H9 (cell line): ENCODE measurements at regions not wholly inside any gene's neighbourhood (a gene's known extent, or its start where the extent isn't known, plus 50 kb on each side); places are given as distances from the start of the nearest gene placed in this dataset.

ENCODE experiments used
- DNase-seq: peaks from one replicate; pipeline ENCODE4 v3.0.0-alpha.2; 2017
- H2AFZ ChIP-seq: one replicate; pipeline ENCODE4 v1.6.1; 2013; ENCODE audit warnings: mild to moderate bottlenecking, low read length, control low read depth, moderate library complexity
- H2AK5ac ChIP-seq: 2 replicates; pipeline ENCODE4 v1.6.1; 2013; ENCODE audit warnings: low read length, control low read depth, mixed read lengths; ENCODE audit not compliant: insufficient read length
- H2BK120ac ChIP-seq: one replicate; pipeline ENCODE4 v1.6.1; 2013; ENCODE audit warnings: low read depth, mild to moderate bottlenecking, low read length, control low read depth, inconsistent platforms; ENCODE audit not compliant: poor library complexity, severe bottlenecking
- H2BK12ac ChIP-seq: 2 replicates; pipeline ENCODE4 v1.6.1; 2013; ENCODE audit warnings: low read length, control low read depth, mixed read lengths, low read depth; ENCODE audit not compliant: insufficient read length
- H2BK15ac ChIP-seq: 2 replicates; pipeline ENCODE4 v1.6.1; 2013; ENCODE audit warnings: low read depth, low read length, control low read depth
- H2BK20ac ChIP-seq: one replicate; pipeline ENCODE4 v1.6.1; 2013; ENCODE audit warnings: low read depth, mild to moderate bottlenecking, low read length, control low read depth, inconsistent platforms; ENCODE audit not compliant: poor library complexity, severe bottlenecking
- H2BK5ac ChIP-seq: 2 replicates; pipeline ENCODE4 v1.6.1; 2013; ENCODE audit warnings: low read length, control low read depth, mixed read lengths; ENCODE audit not compliant: insufficient read length
- H3K14ac ChIP-seq: 2 replicates; pipeline ENCODE4 v1.6.1; 2013; ENCODE audit warnings: low read length, control low read depth; ENCODE audit not compliant: insufficient read depth
- H3K18ac ChIP-seq: 2 replicates; pipeline ENCODE4 v1.6.1; 2013; ENCODE audit warnings: low read depth, mild to moderate bottlenecking, mixed read lengths, low read length, control low read depth; ENCODE audit not compliant: insufficient read length
- H3K23ac ChIP-seq: 2 replicates; pipeline ENCODE4 v1.6.1; 2013; ENCODE audit warnings: low read length, control low read depth, mixed read lengths, low read depth; ENCODE audit not compliant: insufficient read length
- H3K23me2 ChIP-seq: 2 replicates; pipeline ENCODE4 v1.6.1; 2013; ENCODE audit warnings: low read depth, mild to moderate bottlenecking, mixed read lengths, low read length, control low read depth; ENCODE audit not compliant: insufficient read length, poor library complexity, severe bottlenecking
- H3K27ac ChIP-seq: 2 replicates; pipeline ENCODE4 v1.5.1; 2013; ENCODE audit warnings: low read length, control low read depth, mixed read lengths, low read depth; ENCODE audit not compliant: insufficient read length
- H3K27me3 ChIP-seq: 2 replicates; pipeline ENCODE4 v1.6.1; 2013; ENCODE audit warnings: low read length, control low read depth, inconsistent platforms; ENCODE audit not compliant: insufficient read depth
- H3K4ac ChIP-seq: 2 replicates; pipeline ENCODE4 v1.6.1; 2013; ENCODE audit warnings: low read depth, mild to moderate bottlenecking, control low read depth, inconsistent platforms, low read length, moderate library complexity
- H3K4me1 ChIP-seq: 2 replicates; pipeline ENCODE4 v1.6.1; 2013; ENCODE audit warnings: low read length, control low read depth, inconsistent platforms; ENCODE audit not compliant: insufficient read depth
- H3K4me2 ChIP-seq: 2 replicates; pipeline ENCODE4 v1.6.1; 2013; ENCODE audit warnings: low read length, control low read depth, mixed read lengths; ENCODE audit not compliant: insufficient read length, insufficient read depth
- H3K56ac ChIP-seq: 2 replicates; pipeline ENCODE4 v1.6.1; 2013; ENCODE audit warnings: low read depth, mild to moderate bottlenecking, mixed read lengths, low read length, control low read depth; ENCODE audit not compliant: insufficient read length
- H3K79me1 ChIP-seq: 2 replicates; pipeline ENCODE4 v1.6.1; 2013; ENCODE audit warnings: low read depth, mild to moderate bottlenecking, moderate library complexity, low read length, control low read depth, inconsistent platforms; ENCODE audit not compliant: insufficient read depth, poor library complexity, severe bottlenecking
- H3K79me2 ChIP-seq: 2 replicates; pipeline ENCODE4 v1.6.1; 2013; ENCODE audit warnings: low read length, control low read depth, inconsistent platforms; ENCODE audit not compliant: insufficient read depth
- H3K9ac ChIP-seq: 2 replicates; pipeline ENCODE4 v1.6.1; 2013; ENCODE audit warnings: low read length, control low read depth, mixed read lengths; ENCODE audit not compliant: insufficient read length; ENCODE audit errors: extremely low read depth
- H3K9me3 ChIP-seq: one replicate; pipeline ENCODE4 v1.6.1; 2013; ENCODE audit warnings: low read depth, low read length, inconsistent platforms; ENCODE audit not compliant: control insufficient read depth
- H3T11ph ChIP-seq: one replicate; pipeline ENCODE4 v1.6.1; 2013; ENCODE audit warnings: mild to moderate bottlenecking, low read length, control low read depth, inconsistent platforms
- H4K20me1 ChIP-seq: one replicate; pipeline ENCODE4 v1.6.1; 2013; ENCODE audit not compliant: control insufficient read depth, insufficient read length, insufficient read depth
- H4K5ac ChIP-seq: 2 replicates; pipeline ENCODE4 v1.6.1; 2013; ENCODE audit warnings: low read depth, mild to moderate bottlenecking, mixed read lengths, low read length, control low read depth; ENCODE audit not compliant: insufficient read length
- H4K8ac ChIP-seq: replicated peaks from 2 replicates; pipeline ENCODE4 v1.6.1; 2013; ENCODE audit warnings: low read length, control low read depth, mixed read lengths, low read depth; ENCODE audit not compliant: insufficient read length
- H4K91ac ChIP-seq: 2 replicates; pipeline ENCODE4 v1.6.1; 2013; ENCODE audit warnings: low read depth, mild to moderate bottlenecking, moderate library complexity, mixed read lengths, low read length, control low read depth; ENCODE audit not compliant: insufficient read length
- H3K27ac Mint-ChIP-seq, 3 experiments: 2 replicates in 2 of 3; 3 replicates in 1 of 3; pipeline ENCODE4 v1.8.0; 2020 to 2021; ENCODE audit warnings: mixed read lengths in 3 of 3, mild to moderate bottlenecking in 1 of 3, moderate library complexity in 1 of 3
- H3K27me3 Mint-ChIP-seq: 2 replicates; pipeline ENCODE4 v1.8.0; 2021; ENCODE audit warnings: low read depth, mild to moderate bottlenecking, moderate library complexity, mixed read lengths
- H3K36me3 Mint-ChIP-seq, 3 experiments: 2 replicates in 2 of 3; 3 replicates in 1 of 3; pipeline ENCODE4 v1.8.0; 2020 to 2021; ENCODE audit warnings: low read depth in 3 of 3, mixed read lengths in 3 of 3; ENCODE audit not compliant: insufficient read depth in 1 of 3
- H3K4me1 Mint-ChIP-seq, 2 experiments: 2 replicates each; pipeline ENCODE4 v1.8.0; 2020; ENCODE audit warnings: mixed read lengths in 2 of 2
- H3K4me3 Mint-ChIP-seq, 2 experiments: 2 replicates in 1 of 2; 3 replicates in 1 of 2; pipeline ENCODE4 v1.8.0; 2020 to 2021; ENCODE audit warnings: mild to moderate bottlenecking in 2 of 2, mixed read lengths in 2 of 2, moderate library complexity in 1 of 2
- H3K9me3 Mint-ChIP-seq, 2 experiments: 2 replicates in 1 of 2; 3 replicates in 1 of 2; pipeline ENCODE4 v1.8.0; 2020; ENCODE audit warnings: mild to moderate bottlenecking in 2 of 2, mixed read lengths in 2 of 2, moderate library complexity in 1 of 2
- WGBS: extraction: QIAGEN DNeasy Blood & Tissue Kit; methylation state at CpG from one replicate; pipeline ENCODE4 v1.1.7; 2013; ENCODE audit warnings: missing lambda C conversion rate, low lambda C conversion rate, mixed read lengths; ENCODE audit not compliant: insufficient read length; ENCODE audit errors: extremely low coverage; 5-methylcytosine and 5-hydroxymethylcytosine counted together
- TF ChIP-seq, protein P1 (sequence below): fragments of 200-600 bp; sonication (generic); conservative IDR thresholded peaks from 3 replicates; pipeline ENCODE4 v1.8.0; 2021; ENCODE audit warnings: antibody characterized with exemption, mild to moderate bottlenecking

DNA sequence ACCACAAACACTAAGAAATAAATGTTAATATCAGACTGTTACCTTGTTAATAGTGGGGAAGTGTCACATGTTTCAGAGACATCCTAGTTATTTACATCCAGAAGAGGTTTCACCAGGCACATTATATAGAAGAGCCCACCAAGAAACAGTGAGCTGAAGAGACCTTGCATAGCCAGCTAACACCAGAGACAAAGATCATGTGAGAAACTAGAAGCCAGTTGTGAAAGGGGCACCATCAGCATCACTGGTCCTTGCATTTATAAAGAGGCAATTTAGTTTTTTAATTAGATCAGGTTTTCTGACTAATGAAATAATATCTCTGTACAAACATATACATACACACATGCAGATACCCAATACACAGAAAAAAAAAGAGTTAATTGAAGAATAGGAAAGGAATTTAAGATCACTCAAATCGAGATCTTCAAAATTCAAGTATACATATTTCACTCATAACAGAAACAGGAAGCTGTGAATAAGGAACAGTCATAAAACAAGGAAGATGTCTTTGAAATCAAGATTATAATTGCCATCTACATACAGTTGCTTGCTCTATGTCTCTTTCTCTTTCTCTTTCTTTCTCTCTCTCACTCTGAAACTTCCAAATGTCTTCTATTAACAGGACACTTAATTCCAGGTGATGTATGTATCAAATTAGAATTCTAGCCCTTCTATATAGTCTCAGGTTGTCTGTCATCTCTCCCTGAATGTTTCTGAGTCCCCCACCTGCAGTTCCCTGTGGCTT, 348.7 kb downstream of the ETS1 start:
- Histone ChIP-seq H3K27ac (no peak overlapping the region), H4K91ac (no peak overlapping the region), H3K14ac (no peak overlapping the region), H4K20me1 (no peaks in the 10 kb centered on the region), H3K9me3 (no peaks in the 10 kb centered on the region), H2BK20ac (no peak overlapping the region), H2AK5ac (no peak overlapping the region), H3K79me1 (no peaks in the 10 kb centered on the region), H2BK120ac (no peak overlapping the region), H3T11ph (no peak overlapping the region), H2BK15ac (no peak overlapping the region), H3K27me3 (no peaks in the 10 kb centered on the region), H3K4me2 (no peak overlapping the region), H2BK5ac (no peak overlapping the region), H3K9ac (no peak overlapping the region), H3K23me2 (no peaks in the 10 kb centered on the region), H2BK12ac (no peak overlapping the region), H2AFZ (no peak overlapping the region), H3K4ac (no peak overlapping the region), H3K18ac (no peak overlapping the region), H3K79me2 (no peaks in the 10 kb centered on the region), H4K8ac (no peak overlapping the region), H4K5ac (no peak overlapping the region), H3K23ac (no peak overlapping the region), H3K4me1 (no peaks in the 10 kb centered on the region), H3K56ac (no peak overlapping the region)
- no peak overlapping the region for H3K27ac Mint-ChIP-seq
- H3K27me3 Mint-ChIP-seq, result no peaks in the 10 kb centered on the region; the same call in 1 of the 2 replicates
- WGBS, result no CpG with 5 or more reads among the region's 1 CpG
- H3K4me3 Mint-ChIP-seq, result no peak overlapping the region
- H3K36me3 Mint-ChIP-seq, result no peaks in the 10 kb centered on the region
- H3K9me3 Mint-ChIP-seq, result no peaks in the 10 kb centered on the region
- peaks cover 5 to 10% of the 10 kb centered on the region in 2 experiments; a peak in 3 of 4 replicates for H3K4me1 Mint-ChIP-seq
- TF ChIP-seq, protein P1, sequence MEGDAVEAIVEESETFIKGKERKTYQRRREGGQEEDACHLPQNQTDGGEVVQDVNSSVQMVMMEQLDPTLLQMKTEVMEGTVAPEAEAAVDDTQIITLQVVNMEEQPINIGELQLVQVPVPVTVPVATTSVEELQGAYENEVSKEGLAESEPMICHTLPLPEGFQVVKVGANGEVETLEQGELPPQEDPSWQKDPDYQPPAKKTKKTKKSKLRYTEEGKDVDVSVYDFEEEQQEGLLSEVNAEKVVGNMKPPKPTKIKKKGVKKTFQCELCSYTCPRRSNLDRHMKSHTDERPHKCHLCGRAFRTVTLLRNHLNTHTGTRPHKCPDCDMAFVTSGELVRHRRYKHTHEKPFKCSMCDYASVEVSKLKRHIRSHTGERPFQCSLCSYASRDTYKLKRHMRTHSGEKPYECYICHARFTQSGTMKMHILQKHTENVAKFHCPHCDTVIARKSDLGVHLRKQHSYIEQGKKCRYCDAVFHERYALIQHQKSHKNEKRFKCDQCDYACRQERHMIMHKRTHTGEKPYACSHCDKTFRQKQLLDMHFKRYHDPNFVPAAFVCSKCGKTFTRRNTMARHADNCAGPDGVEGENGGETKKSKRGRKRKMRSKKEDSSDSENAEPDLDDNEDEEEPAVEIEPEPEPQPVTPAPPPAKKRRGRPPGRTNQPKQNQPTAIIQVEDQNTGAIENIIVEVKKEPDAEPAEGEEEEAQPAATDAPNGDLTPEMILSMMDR, result no peak
- no peak for DNase-seq
